ENCODE measurements at regions not wholly inside any gene's neighbourhood (a gene's known extent, or its start where the extent isn't known, plus 50 kb on each side); places are given as distances from the start of the nearest gene placed in this dataset.

DNA sequence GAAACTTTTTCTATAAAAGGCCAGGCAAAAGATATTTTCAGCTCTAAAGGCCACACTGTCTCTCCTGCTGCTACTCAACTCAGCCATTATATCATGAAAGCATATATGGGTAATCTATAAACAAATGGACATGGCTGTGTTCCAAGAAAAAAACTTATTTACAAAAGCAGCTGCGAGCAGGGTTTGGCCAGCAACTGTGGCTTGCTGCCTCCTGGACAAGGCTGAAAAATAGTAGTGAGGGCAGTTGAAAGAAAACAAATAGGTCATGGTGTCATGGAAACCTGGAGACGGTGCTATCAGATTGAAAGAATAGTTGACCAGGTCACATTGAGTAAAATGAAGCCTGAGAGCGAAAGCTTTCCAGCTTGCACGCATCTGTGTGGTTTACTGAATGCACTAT is 89.2 kb upstream of the LRATD1 start:
- TF ChIP-seq, protein P1, sequence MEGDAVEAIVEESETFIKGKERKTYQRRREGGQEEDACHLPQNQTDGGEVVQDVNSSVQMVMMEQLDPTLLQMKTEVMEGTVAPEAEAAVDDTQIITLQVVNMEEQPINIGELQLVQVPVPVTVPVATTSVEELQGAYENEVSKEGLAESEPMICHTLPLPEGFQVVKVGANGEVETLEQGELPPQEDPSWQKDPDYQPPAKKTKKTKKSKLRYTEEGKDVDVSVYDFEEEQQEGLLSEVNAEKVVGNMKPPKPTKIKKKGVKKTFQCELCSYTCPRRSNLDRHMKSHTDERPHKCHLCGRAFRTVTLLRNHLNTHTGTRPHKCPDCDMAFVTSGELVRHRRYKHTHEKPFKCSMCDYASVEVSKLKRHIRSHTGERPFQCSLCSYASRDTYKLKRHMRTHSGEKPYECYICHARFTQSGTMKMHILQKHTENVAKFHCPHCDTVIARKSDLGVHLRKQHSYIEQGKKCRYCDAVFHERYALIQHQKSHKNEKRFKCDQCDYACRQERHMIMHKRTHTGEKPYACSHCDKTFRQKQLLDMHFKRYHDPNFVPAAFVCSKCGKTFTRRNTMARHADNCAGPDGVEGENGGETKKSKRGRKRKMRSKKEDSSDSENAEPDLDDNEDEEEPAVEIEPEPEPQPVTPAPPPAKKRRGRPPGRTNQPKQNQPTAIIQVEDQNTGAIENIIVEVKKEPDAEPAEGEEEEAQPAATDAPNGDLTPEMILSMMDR (conservative IDR thresholded peaks at IDR 0.05; ENCODE audit: low read length), result no peak
- no peak for TF ChIP-seq EZH2phosphoT487 (IDR thresholded peaks at IDR 0.05; ENCODE audit: borderline replicate concordance, low read depth, low read length)
